B cell (primary cell): ENCODE measurements at regions not wholly inside any gene's neighbourhood (a gene's known extent, or its start where the extent isn't known, plus 50 kb on each side); places are given as distances from the start of the nearest gene placed in this dataset.

Source experiments
- EZH2 ChIP-seq: IDR thresholded peaks from 2 replicates; pipeline ENCODE4 v1.6.1; 2012; ENCODE audit warnings: borderline replicate concordance, low read depth, mild to moderate bottlenecking, moderate library complexity, low read length; ENCODE audit not compliant: insufficient read depth, poor library complexity, severe bottlenecking
- TF ChIP-seq, protein P1 (sequence below): fragments of 200-600 bp; IDR thresholded peaks from one replicate; pipeline ENCODE4 v1.8.0; 2022; ENCODE audit warnings: antibody characterized with exemption, mild to moderate bottlenecking

GRCh38 chr13:37416291-37417059 is 182.1 kb downstream of the POSTN start:
- TF ChIP-seq, protein P1, sequence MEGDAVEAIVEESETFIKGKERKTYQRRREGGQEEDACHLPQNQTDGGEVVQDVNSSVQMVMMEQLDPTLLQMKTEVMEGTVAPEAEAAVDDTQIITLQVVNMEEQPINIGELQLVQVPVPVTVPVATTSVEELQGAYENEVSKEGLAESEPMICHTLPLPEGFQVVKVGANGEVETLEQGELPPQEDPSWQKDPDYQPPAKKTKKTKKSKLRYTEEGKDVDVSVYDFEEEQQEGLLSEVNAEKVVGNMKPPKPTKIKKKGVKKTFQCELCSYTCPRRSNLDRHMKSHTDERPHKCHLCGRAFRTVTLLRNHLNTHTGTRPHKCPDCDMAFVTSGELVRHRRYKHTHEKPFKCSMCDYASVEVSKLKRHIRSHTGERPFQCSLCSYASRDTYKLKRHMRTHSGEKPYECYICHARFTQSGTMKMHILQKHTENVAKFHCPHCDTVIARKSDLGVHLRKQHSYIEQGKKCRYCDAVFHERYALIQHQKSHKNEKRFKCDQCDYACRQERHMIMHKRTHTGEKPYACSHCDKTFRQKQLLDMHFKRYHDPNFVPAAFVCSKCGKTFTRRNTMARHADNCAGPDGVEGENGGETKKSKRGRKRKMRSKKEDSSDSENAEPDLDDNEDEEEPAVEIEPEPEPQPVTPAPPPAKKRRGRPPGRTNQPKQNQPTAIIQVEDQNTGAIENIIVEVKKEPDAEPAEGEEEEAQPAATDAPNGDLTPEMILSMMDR, result no peak
- TF ChIP-seq EZH2, result no peak
